Hepatocyte (in vitro differentiated cells): ENCODE measurements at regions not wholly inside any gene's neighbourhood (a gene's known extent, or its start where the extent isn't known, plus 50 kb on each side); places are given as distances from the start of the nearest gene placed in this dataset.

Experiments used
- DNase-seq: peaks from one replicate; pipeline ENCODE4 v3.0.0-alpha.2; 2016; ENCODE audit warnings: low spot score
- H2AFZ ChIP-seq: fragments of 200-600 bp; sonication (generic); 2 replicates; pipeline ENCODE4 v1.6.0; 2016; ENCODE audit warnings: antibody characterized with exemption, mild to moderate bottlenecking
- H3K27ac ChIP-seq: fragments of 200-600 bp; sonication (generic); 2 replicates; pipeline ENCODE4 v1.5.1; 2016; ENCODE audit warnings: mild to moderate bottlenecking
- H3K27me3 ChIP-seq: fragments of 200-600 bp; sonication (generic); 2 replicates; pipeline ENCODE4 v1.6.1; 2016
- H3K36me3 ChIP-seq: fragments of 200-600 bp; sonication (generic); replicated peaks from 2 replicates; pipeline ENCODE4 v1.5.1; 2016; ENCODE audit warnings: low read depth; ENCODE audit not compliant: insufficient read depth
- H3K4me1 ChIP-seq: fragments of 200-600 bp; sonication (generic); 2 replicates; pipeline ENCODE4 v1.5.1; 2016; ENCODE audit warnings: mild to moderate bottlenecking, moderate library complexity; ENCODE audit not compliant: insufficient read depth
- H3K4me2 ChIP-seq: fragments of 200-600 bp; sonication (generic); 2 replicates; pipeline ENCODE4 v1.6.0; 2016
- H3K4me3 ChIP-seq: fragments of 200-600 bp; sonication (generic); 2 replicates; pipeline ENCODE4 v1.5.1; 2016; ENCODE audit warnings: mild to moderate bottlenecking
- H3K79me2 ChIP-seq: fragments of 200-600 bp; sonication (generic); 2 replicates; pipeline ENCODE4 v1.6.0; 2017; ENCODE audit warnings: mild to moderate bottlenecking
- H3K9me2 ChIP-seq: fragments of 200-600 bp; sonication (generic); replicated peaks from 2 replicates; pipeline ENCODE4 v1.6.0; 2017; ENCODE audit warnings: mild to moderate bottlenecking; ENCODE audit not compliant: insufficient read depth
- H3K9me3 ChIP-seq: fragments of 200-600 bp; sonication (generic); 2 replicates; pipeline ENCODE4 v1.5.1; 2016; ENCODE audit warnings: low read depth, mild to moderate bottlenecking
- H4K20me1 ChIP-seq: fragments of 200-600 bp; sonication (generic); 2 replicates; pipeline ENCODE4 v1.6.0; 2016; ENCODE audit warnings: mild to moderate bottlenecking; ENCODE audit not compliant: insufficient read depth, poor library complexity, severe bottlenecking
- CTCF ChIP-seq: fragments of 200-600 bp; sonication (generic); IDR thresholded peaks from 2 replicates; pipeline ENCODE4 v1.5.1; 2016; ENCODE audit warnings: antibody characterized with exemption, mild to moderate bottlenecking; ENCODE audit not compliant: poor library complexity
- EZH2 ChIP-seq: fragments of 200-600 bp; sonication (generic); IDR thresholded peaks from 2 replicates; pipeline ENCODE4 v1.6.1; 2016; ENCODE audit warnings: antibody characterized with exemption, mild to moderate bottlenecking, borderline replicate concordance
- EZH2phosphoT487 ChIP-seq: fragments of 200-600 bp; sonication (generic); IDR thresholded peaks from one replicate; pipeline ENCODE4 v1.6.1; 2018; ENCODE audit warnings: antibody characterized with exemption, mild to moderate bottlenecking, low read depth, moderate library complexity; ENCODE audit not compliant: unreplicated experiment, severe bottlenecking
- WGBS: methylation state at CpG from one replicate; pipeline ENCODE4 v1.1.6; 2016; ENCODE audit warnings: low lambda C conversion rate; ENCODE audit errors: missing lambda C conversion rate; 5-methylcytosine and 5-hydroxymethylcytosine counted together

- Histone ChIP-seq H3K36me3 (no peaks in the 10 kb centered on the region), H2AFZ (no peak overlapping the region), H3K79me2 (no peaks in the 10 kb centered on the region), H3K4me2 (no peak overlapping the region), H3K9me3 (no peaks in the 10 kb centered on the region), H3K27ac (no peak overlapping the region), H3K4me1 (no peaks in the 10 kb centered on the region), H3K9me2 (no peaks in the 10 kb centered on the region), H3K27me3 (no peaks in the 10 kb centered on the region), H3K4me3 (no peak overlapping the region), H4K20me1 (no peaks in the 10 kb centered on the region)
- no peak for DNase-seq
- TF ChIP-seq EZH2 (no peak), EZH2phosphoT487 (no peak), CTCF (no peak)
- WGBS, result 48% methylated on average over 1 of the region's 1 CpG
These were observed 207.1 kb upstream of the KYNU start for GRCh38 chr2:142670362-142670761.

GRCh38 chr2:142668420-142668819 is 209.0 kb upstream of the KYNU start:
- Histone ChIP-seq H3K27me3 (no peaks in the 10 kb centered on the region), H3K79me2 (no peaks in the 10 kb centered on the region), H3K27ac (no peak overlapping the region), H3K4me1 (no peaks in the 10 kb centered on the region), H3K4me3 (no peak overlapping the region), H3K4me2 (no peak overlapping the region), H3K36me3 (no peaks in the 10 kb centered on the region), H3K9me3 (no peaks in the 10 kb centered on the region), H3K9me2 (no peaks in the 10 kb centered on the region), H4K20me1 (no peaks in the 10 kb centered on the region), H2AFZ (no peak overlapping the region)
- 82% methylated on average over 3 of the region's 3 CpGs for WGBS
- TF ChIP-seq EZH2 (no peak), CTCF (no peak), EZH2phosphoT487 (no peak)
- DNase-seq, result no peak

- Histone ChIP-seq H4K20me1 (no peaks in the 10 kb centered on the region), H3K9me3 (no peaks in the 10 kb centered on the region), H3K27ac (no peak overlapping the region), H3K4me3 (no peak overlapping the region), H3K4me2 (no peak overlapping the region), H3K4me1 (no peaks in the 10 kb centered on the region), H3K9me2 (no peaks in the 10 kb centered on the region), H3K27me3 (no peaks in the 10 kb centered on the region), H2AFZ (no peak overlapping the region), H3K79me2 (no peaks in the 10 kb centered on the region), H3K36me3 (no peaks in the 10 kb centered on the region)
- no peak for DNase-seq
- 93% methylated on average over 3 of the region's 3 CpGs for WGBS
- TF ChIP-seq EZH2 (no peak), EZH2phosphoT487 (no peak), CTCF (no peak)
These were observed 212.2 kb upstream of the KYNU start for GRCh38 chr2:142665241-142665640.

GRCh38 chr2:142650601-142651000 is 226.9 kb upstream of the KYNU start:
- Histone ChIP-seq H3K9me2 (no peaks in the 10 kb centered on the region), H3K9me3 (no peaks in the 10 kb centered on the region), H3K79me2 (no peaks in the 10 kb centered on the region), H2AFZ (no peak overlapping the region), H3K4me1 (no peaks in the 10 kb centered on the region), H3K27me3 (no peaks in the 10 kb centered on the region), H3K4me2 (no peak overlapping the region), H3K36me3 (no peaks in the 10 kb centered on the region), H4K20me1 (no peaks in the 10 kb centered on the region), H3K27ac (no peak overlapping the region), H3K4me3 (no peak overlapping the region)
- TF ChIP-seq EZH2phosphoT487 (no peak), EZH2 (no peak), CTCF (no peak)
- DNase-seq, result no peak
- 96% methylated on average over 2 of the region's 2 CpGs for WGBS
